CD4-positive, alpha-beta T cell treated with Interleukin-15 for 4 hours (primary cell): ENCODE measurements at regions not wholly inside any gene's neighbourhood (a gene's known extent, or its start where the extent isn't known, plus 50 kb on each side); places are given as distances from the start of the nearest gene placed in this dataset.
"Not testable (repeated sequence)": the region's sequence is repeated elsewhere in the genome, so short reads cannot be mapped to it uniquely, and the experiment has no call there.

Experiments used
- DNase-seq: peaks from one replicate; pipeline ENCODE4 v3.0.0-alpha.2; 2020; ENCODE audit warnings: low spot score

- not testable (repeated sequence) for DNase-seq
Observed at GRCh38 chr1:144140243-144140642, 168.5 kb upstream of the FAM72C start.

DNA sequence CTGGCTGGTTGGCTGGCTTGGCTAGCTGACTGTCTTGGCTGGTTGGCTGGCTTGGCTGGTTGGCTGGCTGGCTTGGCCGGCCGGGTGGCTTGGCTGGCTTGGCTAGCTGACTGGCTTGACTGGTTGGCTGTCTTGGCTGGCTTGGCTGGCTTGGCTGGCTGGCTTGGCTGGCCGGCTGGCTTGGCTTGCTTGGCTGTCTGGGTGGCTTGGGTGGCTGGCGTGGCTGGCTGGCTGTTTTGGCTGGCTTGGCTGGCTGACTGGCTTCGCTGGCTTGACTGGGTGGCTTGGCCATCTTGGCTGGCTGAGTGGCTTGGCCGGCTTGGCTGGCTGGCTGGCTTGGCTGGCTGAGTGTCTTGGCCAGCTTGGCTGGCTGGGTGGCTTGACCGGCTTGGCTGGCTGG, 133.2 kb upstream of the FAM72C start:
- not testable (repeated sequence) for DNase-seq

DNA sequence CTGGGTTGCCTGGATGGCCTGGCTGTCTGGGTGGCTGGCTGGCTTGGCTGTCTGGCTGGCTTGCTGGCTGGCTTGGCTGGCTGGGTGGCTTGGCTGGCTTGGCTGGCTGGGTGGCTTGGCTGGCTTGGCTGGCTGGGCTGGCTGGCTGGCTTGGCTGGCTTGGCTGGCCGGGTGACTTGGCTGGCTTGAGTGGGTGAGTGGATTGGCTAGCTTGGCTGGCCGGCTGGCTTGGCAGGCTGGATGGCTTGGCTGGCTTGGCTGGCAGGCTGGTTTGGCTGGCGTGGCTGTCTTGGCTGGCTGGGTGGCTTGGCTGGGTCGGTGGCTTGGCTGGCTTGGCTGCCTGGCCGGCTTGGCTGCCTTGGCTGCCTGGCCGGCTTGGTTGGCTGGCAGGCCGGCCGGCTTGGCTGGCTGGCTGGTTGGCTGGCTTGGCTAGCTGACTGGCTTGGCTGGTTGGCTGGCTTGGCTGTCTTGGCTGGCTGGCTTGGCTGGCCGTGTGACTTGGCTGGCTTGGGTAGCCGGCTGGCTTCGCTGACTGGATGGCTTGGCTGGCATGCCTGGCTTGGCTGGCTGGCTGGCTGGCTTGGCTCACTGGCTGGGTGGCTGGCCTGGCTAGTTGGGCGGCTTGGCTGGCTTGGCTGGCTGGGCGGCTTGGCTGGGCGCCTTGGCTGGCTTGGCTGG, 132.4 kb upstream of the FAM72C start:
- DNase-seq: peak; percentile 19

DNA sequence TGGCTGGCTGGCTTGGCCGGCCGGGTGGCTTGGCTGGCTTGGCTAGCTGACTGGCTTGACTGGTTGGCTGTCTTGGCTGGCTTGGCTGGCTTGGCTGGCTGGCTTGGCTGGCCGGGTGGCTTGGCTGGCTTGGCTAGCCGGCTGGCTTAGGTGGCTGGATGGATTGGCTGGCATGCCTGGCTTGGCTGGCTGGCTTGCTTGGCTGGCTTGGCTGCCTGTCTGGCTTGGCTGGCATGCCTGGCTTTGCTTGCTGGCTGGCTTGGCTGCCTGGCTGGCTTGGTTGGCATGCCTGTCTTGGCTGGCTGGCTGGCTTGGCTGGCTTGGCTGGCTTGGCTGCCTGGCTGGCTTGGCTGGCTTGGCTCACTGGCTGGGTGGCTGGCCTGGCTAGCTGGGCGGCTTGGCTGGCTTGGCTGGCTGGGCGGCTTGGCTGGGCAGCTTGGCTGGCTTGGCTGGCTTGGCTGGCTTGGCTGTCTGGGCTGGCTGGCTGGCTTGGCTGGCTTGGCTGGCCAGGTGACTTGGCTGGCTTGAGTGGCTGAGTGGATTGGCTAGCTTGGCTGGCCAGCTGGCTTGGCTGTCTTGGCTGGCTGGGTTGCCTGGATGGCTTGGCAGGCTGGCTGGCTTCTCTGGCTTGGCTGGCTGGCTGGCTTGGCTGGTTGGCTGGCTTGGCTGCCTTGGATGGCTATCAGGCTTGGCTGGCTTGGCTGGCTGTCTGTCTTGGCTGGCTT, 131.5 kb upstream of the FAM72C start:
- peak; percentile 31 for DNase-seq

DNA sequence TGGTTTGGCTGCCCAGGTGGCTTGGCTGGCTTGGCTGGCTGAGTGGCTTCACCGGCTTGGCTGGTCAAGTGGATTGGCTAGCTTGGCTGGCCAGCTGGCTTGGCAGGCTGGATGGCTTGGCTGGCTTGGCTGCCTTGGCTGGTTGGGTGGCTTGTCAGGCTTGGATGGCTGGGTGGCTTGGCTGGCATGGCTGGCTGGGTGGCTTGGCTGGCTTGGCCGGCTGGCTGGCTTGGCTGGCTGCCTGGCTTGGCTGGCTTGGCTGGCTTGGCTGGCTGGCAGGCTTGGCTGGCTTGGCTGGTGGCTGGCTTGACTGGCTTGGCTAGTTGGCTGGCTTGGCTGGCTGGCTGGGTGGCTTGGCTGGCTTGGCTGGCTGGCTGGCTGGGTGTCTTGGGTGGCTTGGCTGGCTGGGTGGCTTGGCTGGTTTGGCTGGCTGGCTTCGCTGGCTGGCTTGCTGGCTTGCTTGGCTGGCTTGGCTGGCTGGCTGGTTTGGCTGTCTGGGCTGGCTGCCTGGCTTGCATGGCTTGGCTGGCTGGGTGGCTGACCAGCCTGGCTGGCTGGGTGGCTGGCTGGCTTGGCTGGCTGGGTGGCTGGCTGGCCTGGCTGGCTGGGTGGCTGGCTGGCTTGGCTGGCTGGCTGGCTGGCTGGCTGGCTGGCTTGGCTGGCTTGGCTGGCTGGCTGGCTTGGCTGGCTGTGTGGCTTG, 130.4 kb upstream of the FAM72C start:
- DNase-seq: not testable (repeated sequence)

- no peak for DNase-seq
Observed at GRCh38 chr1:144101397-144102045, 129.7 kb upstream of the FAM72C start.

DNA sequence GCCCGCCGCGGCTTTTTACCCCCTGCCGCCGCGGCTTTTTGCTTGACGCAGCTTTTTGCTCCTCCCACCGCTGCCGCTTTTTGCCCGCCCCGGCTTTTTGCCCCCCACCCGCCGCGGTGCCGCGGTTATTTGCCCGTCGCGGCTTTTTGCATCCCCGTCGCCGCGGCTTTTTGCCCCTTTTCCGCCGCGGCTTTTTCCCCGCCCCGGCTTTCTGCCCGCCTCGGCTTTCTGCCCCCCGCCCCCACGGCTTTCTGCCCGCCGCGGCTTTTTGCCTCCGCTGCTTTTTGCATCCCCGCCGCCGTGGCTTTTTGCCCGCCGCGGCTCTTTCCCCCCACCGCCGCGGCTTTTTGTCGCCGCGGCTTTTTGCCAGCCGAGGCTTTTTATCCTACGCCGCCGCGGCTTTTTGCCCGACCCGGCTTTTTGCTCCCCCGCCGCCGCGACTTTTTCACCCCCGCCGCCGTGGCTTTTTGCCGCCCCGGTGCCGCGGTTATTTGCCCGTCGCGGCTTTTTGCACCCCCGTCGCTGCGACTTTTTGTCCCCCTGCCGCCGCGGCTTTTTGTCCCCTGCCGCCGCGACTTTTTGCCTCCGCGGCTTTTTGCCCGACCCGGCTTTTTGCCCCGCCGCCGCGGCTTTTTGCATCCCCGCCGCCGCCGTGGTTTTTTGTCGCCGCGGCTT, 105.5 kb upstream of the FAM72C start:
- peak; percentile 17 for DNase-seq

DNA sequence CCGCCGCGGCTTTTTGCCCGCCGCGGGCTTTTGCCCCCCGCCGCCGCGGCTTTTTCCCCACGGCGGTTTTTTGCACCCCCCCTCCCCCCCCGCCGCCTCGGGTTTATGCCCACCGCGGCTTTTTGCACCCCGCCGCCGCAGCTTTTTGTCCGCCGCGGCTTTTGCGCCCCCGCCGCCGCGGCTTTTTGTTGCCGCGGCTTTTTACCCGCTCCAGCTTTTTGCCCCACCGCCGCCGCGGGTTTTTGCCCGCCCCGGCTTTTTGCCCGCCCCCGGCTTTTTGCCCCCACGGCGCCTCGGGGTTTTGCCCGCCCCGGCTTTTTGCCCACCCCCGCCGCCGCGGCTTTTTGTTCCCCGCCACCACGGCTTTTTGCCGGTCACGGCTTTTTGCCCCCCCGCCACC, 104.9 kb upstream of the FAM72C start:
- not testable (repeated sequence) for DNase-seq

- not testable (repeated sequence) for DNase-seq
Observed at GRCh38 chr1:144070394-144071053, 98.7 kb upstream of the FAM72C start.

- not testable (repeated sequence) for DNase-seq
Observed at GRCh38 chr1:144067042-144067441, 95.3 kb upstream of the FAM72C start.

- DNase-seq: not testable (repeated sequence)
Observed at GRCh38 chr1:144066071-144066813, 94.5 kb upstream of the FAM72C start.

DNA sequence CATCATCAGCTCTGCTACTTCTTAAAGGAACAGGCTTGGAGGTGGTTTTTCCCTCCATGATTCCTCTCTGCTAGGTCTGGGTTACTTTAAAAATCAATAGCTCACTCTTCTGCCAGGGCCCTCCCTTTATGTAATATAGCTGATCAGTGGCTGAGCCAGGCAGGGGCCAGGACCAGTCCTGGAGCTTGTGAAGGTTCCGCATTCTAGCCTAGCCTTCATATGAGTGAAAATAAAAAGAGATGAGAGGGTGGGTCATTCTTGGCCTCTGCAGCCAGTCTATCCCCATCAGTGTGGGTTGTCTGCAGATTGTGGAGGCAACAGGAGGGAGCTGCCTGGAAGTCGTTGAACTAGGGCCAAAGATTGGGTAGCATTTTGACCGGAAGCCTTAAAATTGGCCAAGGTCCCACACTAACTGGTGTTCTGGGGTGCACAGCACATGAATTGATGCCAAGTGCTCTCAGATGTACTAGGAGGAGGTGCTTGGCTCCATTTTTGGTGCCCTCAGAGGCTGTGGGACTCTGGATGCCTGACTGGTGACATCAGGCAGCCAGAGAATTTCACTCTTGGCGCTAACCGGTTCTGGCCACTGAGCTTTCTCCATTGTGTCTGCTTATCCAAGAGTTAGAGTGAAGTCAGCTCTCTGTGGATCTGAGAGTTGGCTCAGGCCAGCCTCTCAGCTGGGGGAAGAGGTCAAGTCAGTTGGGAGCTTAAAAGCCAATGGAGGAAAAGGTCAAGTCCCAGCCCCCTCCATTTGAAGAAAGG, 93.7 kb upstream of the FAM72C start:
- not testable (repeated sequence) for DNase-seq

GRCh38 chr1:144049365-144049764, 77.6 kb upstream of the FAM72C start:
- DNase-seq: not testable (repeated sequence)

- not testable (repeated sequence) for DNase-seq
Observed at GRCh38 chr1:144046645-144047044, 74.9 kb upstream of the FAM72C start.

GRCh38 chr1:144045751-144046546, 74.2 kb upstream of the FAM72C start:
- DNase-seq: peak; percentile 6

- not testable (repeated sequence) for DNase-seq
Observed at GRCh38 chr1:144042251-144042650, 70.5 kb upstream of the FAM72C start.

- not testable (repeated sequence) for DNase-seq
Observed at GRCh38 chr1:144040293-144040692, 68.5 kb upstream of the FAM72C start.

DNA sequence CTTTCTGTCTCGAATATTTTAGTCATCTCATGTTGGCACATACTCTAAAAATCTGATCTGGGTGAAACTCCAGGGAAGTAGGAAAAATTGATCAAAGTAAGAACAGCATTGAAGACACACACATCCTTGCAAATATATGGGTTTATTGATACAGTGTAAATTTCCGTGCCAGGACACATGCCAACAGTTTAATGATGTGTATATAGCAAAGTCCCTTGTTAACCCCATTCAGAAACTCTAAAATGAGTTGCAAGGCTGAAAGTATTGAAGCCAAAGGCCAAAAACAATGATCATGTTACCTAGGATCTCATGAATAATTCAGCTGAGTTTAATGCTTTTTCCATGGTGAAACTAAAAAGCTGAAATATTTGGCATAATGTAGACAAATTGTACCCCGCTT, 62.3 kb upstream of the FAM72C start:
- not testable (repeated sequence) for DNase-seq

DNA sequence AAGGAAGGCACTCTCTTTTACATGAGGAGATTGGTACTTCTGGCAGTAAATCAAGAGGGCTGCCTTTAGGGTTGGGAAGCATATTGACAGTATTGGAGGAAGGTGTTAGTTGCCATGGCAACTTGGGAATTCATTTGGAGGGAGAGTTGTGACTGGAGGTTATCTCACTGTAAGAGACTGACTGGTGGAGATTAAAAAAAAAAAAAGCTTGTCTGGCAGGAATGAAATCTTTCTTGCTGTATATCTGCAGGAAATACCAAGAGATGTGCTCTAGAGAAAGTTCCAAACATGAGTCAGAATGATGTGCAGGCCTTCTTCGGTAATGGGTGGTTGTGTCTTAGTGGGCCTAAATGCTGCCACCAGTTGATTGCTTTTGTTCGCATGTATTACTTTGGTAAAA, 59.8 kb upstream of the FAM72C start:
- DNase-seq: not testable (repeated sequence)
